Endothelial cell of umbilical vein (primary cell): ENCODE measurements at regions not wholly inside any gene's neighbourhood (a gene's known extent, or its start where the extent isn't known, plus 50 kb on each side); places are given as distances from the start of the nearest gene placed in this dataset.

Experiments
- BruUV-seq: library from RNA; stranded (reverse); fragments of 400-500 nt; replicated peaks from 2 replicates; lab custom pipeline; 2021; lab: Mats Ljungman, UMichigan
- CTCF ChIA-PET: fragments of 300-600, 350-600 bp; sonication (Branson Sonifier 250); formaldehyde crosslinking; loops from one replicate; lab custom pipeline; 2021; ENCODE audit warnings: antibody characterized with exemption, inconsistent platforms; lab: Charles Lee
- POLR2A ChIA-PET: fragments of 300-600, 350-600 bp; sonication (Branson Sonifier 250); formaldehyde crosslinking; loops from one replicate; lab custom pipeline; 2021; ENCODE audit warnings: antibody characterized with exemption, inconsistent platforms; lab: Charles Lee
- DNase-seq: peaks from one replicate; pipeline ENCODE4 v3.0.0-alpha.2; 2011; ENCODE audit warnings: low read depth, low spot score
- FAIRE-seq: peaks from 2 replicates; lab custom pipeline; 2011; peaks lifted over from hg19 to GRCh38; lab: Jason Lieb, UNC
- H2AFZ ChIP-seq: 2 replicates; pipeline ENCODE4 v1.6.0; 2012; ENCODE audit warnings: low read depth, low read length, control low read depth, inconsistent platforms
- H3K27ac ChIP-seq: 2 replicates; pipeline ENCODE4 v1.5.1; 2011; ENCODE audit warnings: low read depth, mild to moderate bottlenecking, control low read depth, low read length, moderate library complexity; ENCODE audit not compliant: insufficient read depth
- H3K27me3 ChIP-seq, 2 experiments: 2 replicates each; pipeline versions ENCODE4 v1.6.0 to v1.6.1; 2011; ENCODE audit warnings: low read length in 2 of 2, mixed read lengths in 1 of 2; ENCODE audit not compliant: control insufficient read depth in 2 of 2, insufficient read depth in 2 of 2
- H3K36me3 ChIP-seq, 2 experiments: 2 replicates in 1 of 2; 3 replicates in 1 of 2; pipeline ENCODE4 v1.5.1; 2011; ENCODE audit warnings: low read length in 2 of 2, mild to moderate bottlenecking in 1 of 2, moderate library complexity in 1 of 2; ENCODE audit not compliant: control insufficient read depth in 2 of 2, insufficient read depth in 2 of 2; ENCODE audit errors: extremely low read depth in 1 of 2
- H3K4me1 ChIP-seq: 3 replicates; pipeline ENCODE4 v1.5.1; 2011; ENCODE audit warnings: mild to moderate bottlenecking, low read length; ENCODE audit not compliant: control insufficient read depth, insufficient read depth; ENCODE audit errors: extremely low read depth
- H3K4me2 ChIP-seq: 2 replicates; pipeline ENCODE4 v1.6.1; 2011; ENCODE audit warnings: low read length, control low read depth, mixed read lengths; ENCODE audit not compliant: insufficient read depth
- H3K4me3 ChIP-seq, 3 experiments: fragments of 200-600 bp in 1 of 3; sonication (generic), shearing (Covaris generic) in 1 of 3; replicated peaks in 1 of 3; 2 replicates each; pipeline ENCODE4 v1.5.1; 2011 to 2016; ENCODE audit warnings: control low read depth in 3 of 3, low read length in 3 of 3, mild to moderate bottlenecking in 2 of 3, inconsistent platforms in 1 of 3, low read depth in 1 of 3, moderate library complexity in 1 of 3; ENCODE audit not compliant: insufficient read depth in 1 of 3
- H3K79me2 ChIP-seq: 2 replicates; pipeline ENCODE4 v1.6.0; 2012; ENCODE audit warnings: low read length, inconsistent platforms; ENCODE audit not compliant: control insufficient read depth, insufficient read depth
- H3K9ac ChIP-seq: replicated peaks from 2 replicates; pipeline ENCODE3; 2011; ENCODE audit warnings: low read length, control low read depth; ENCODE audit not compliant: insufficient read depth; ENCODE audit errors: extremely low read depth
- H3K9me1 ChIP-seq: replicated peaks from 3 replicates; pipeline ENCODE4 v1.6.0; 2011; ENCODE audit warnings: mild to moderate bottlenecking, low read length; ENCODE audit not compliant: control insufficient read depth, insufficient read depth; ENCODE audit errors: extremely low read depth
- H3K9me3 ChIP-seq: replicated peaks from 2 replicates; pipeline ENCODE4 v1.5.1; 2012; ENCODE audit warnings: low read length, inconsistent platforms; ENCODE audit not compliant: control insufficient read depth, insufficient read depth
- H4K20me1 ChIP-seq: replicated peaks from 2 replicates; pipeline ENCODE3; 2011; ENCODE audit warnings: mild to moderate bottlenecking, low read length; ENCODE audit not compliant: control insufficient read depth, insufficient read depth; ENCODE audit errors: extremely low read depth
- CTCF ChIP-seq, 2 donors: IDR thresholded peaks; 1 replicate in 1 of 2; 2 replicates in 1 of 2; pipeline ENCODE4 v1.5.1; 2011; ENCODE audit warnings: low read length in 2 of 2, mild to moderate bottlenecking in 2 of 2, moderate library complexity in 2 of 2, control low read depth in 1 of 2, inconsistent platforms in 1 of 2, low read depth in 1 of 2; ENCODE audit not compliant: insufficient read depth in 1 of 2; ENCODE audit errors: extremely low read depth in 1 of 2
- EZH2 ChIP-seq: IDR thresholded peaks from 2 replicates; pipeline ENCODE4 v1.6.1; 2012; ENCODE audit warnings: borderline replicate concordance, low read depth, mild to moderate bottlenecking, moderate library complexity, low read length, inconsistent platforms; ENCODE audit not compliant: severe bottlenecking
- FOS ChIP-seq: IDR thresholded peaks from 2 replicates; pipeline ENCODE4 v1.6.1; 2011; ENCODE audit warnings: mild to moderate bottlenecking, low read length, moderate library complexity, borderline replicate concordance; ENCODE audit not compliant: insufficient read depth
- GATA2 ChIP-seq: IDR thresholded peaks from 2 replicates; pipeline ENCODE4 v1.7.0; 2011; ENCODE audit warnings: low read depth, mild to moderate bottlenecking, moderate library complexity, mixed read lengths, low read length; ENCODE audit not compliant: insufficient read length, insufficient read depth
- JUN ChIP-seq: IDR thresholded peaks from 2 replicates; pipeline ENCODE4 v1.6.1; 2011; ENCODE audit warnings: borderline replicate concordance, low read depth; ENCODE audit not compliant: insufficient read length, insufficient read depth
- MYC ChIP-seq: IDR thresholded peaks from one replicate; pipeline ENCODE4 v1.6.1; 2011; ENCODE audit warnings: mild to moderate bottlenecking, low read depth, low read length
- POLR2A ChIP-seq: IDR thresholded peaks from 2 replicates; pipeline ENCODE4 v1.6.1; 2012; ENCODE audit warnings: low read depth, mild to moderate bottlenecking, control low read depth, low read length
- POLR2AphosphoS5 ChIP-seq: IDR thresholded peaks from 2 replicates; pipeline ENCODE4 v1.6.1; 2012; ENCODE audit warnings: low read depth, mild to moderate bottlenecking, control low read depth, low read length, moderate library complexity; ENCODE audit not compliant: insufficient read depth
- dilution Hi-C: fragments of 300-500 bp; cut with MboI; formaldehyde crosslinking; loops from one replicate; pipeline ENCODE4 v1.15.0; 2019; ENCODE audit warnings: low sequenced_read_pairs; ENCODE audit not compliant: extremely low pct_ligation_motif_present
- intact Hi-C: fragments of 100-400 bp; cut with micrococcal nuclease; formaldehyde crosslinking; loops from one replicate; pipeline ENCODE4 v1.10.0; 2022
- TF ChIP-seq, protein P1 (sequence below): IDR thresholded peaks from 2 replicates; pipeline ENCODE4 v1.6.1; 2011; ENCODE audit not compliant: insufficient read depth, insufficient read length

- H3K4me1 ChIP-seq = no peaks in the 10 kb centered on the region
- no peaks in the 10 kb centered on the region for H3K36me3 ChIP-seq
- dilution Hi-C loops (no loop called here), intact Hi-C loops (no loop called here)
- ChIA-PET POLR2A (no interaction called here), CTCF (no interaction called here)
- TF ChIP-seq JUN = no peak
- no peak for TF ChIP-seq EZH2
- no peak for TF ChIP-seq MYC
- no peak for TF ChIP-seq GATA2
- TF ChIP-seq POLR2AphosphoS5 = no peak
- no peak overlapping the region for H3K9ac ChIP-seq
- no TSS peak for BruUV-seq
- DNase-seq (no peak), FAIRE-seq (no peak)
- no peaks in the 10 kb centered on the region for H3K9me3 ChIP-seq
- H3K4me3 ChIP-seq = no peak overlapping the region
- H3K9me1 ChIP-seq = no peaks in the 10 kb centered on the region
- H3K79me2 ChIP-seq = no peaks in the 10 kb centered on the region
- no peak overlapping the region for H3K4me2 ChIP-seq
- no peak overlapping the region for H2AFZ ChIP-seq
- H3K27ac ChIP-seq = no peak overlapping the region
- no peaks in the 10 kb centered on the region for H3K27me3 ChIP-seq
- no peaks in the 10 kb centered on the region for H4K20me1 ChIP-seq
These were observed 1164.2 kb upstream of the LRRN3 start for GRCh38 chr7:109926738-109927137.

DNA sequence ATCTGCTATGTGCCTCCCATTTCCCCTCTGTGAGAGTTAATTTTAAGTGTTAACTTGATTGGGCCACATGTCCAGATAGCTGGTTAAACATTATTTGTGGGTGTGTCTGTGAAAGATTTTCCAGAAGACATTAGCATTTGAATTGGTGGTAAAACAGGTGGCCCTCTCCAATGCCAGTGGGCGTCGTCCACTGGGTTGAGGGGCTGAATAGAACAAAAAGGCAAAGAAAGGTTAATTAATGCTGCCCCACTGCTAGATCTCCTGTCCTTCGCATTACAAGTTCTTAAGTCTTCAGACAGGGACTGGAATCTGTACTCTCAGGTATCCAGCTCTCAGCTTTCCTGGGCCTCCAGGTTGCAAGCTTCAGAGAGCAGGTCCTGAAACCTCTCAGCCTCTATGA is 1160.9 kb upstream of the LRRN3 start:
- H3K4me2 ChIP-seq = no peak overlapping the region
- dilution Hi-C loops (no loop called here), intact Hi-C loops (no loop called here)
- H3K9ac ChIP-seq = no peak overlapping the region
- BruUV-seq = no TSS peak
- H3K4me1 ChIP-seq = no peaks in the 10 kb centered on the region
- FAIRE-seq (no peak), DNase-seq (no peak)
- H3K36me3 ChIP-seq = no peaks in the 10 kb centered on the region
- no peaks in the 10 kb centered on the region for H3K79me2 ChIP-seq
- no peaks in the 10 kb centered on the region for H4K20me1 ChIP-seq
- no peaks in the 10 kb centered on the region for H3K27me3 ChIP-seq
- no peak overlapping the region for H2AFZ ChIP-seq
- no peak overlapping the region for H3K27ac ChIP-seq
- no peak for TF ChIP-seq POLR2A
- no peak for TF ChIP-seq MYC
- no peak for TF ChIP-seq EZH2
- TF ChIP-seq POLR2AphosphoS5 = no peak
- no peak for TF ChIP-seq FOS
- TF ChIP-seq, protein P1, sequence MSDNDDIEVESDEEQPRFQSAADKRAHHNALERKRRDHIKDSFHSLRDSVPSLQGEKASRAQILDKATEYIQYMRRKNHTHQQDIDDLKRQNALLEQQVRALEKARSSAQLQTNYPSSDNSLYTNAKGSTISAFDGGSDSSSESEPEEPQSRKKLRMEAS = no peak
- no peak for TF ChIP-seq GATA2
- TF ChIP-seq CTCF (IDR thresholded peaks at IDR 0.05; ENCODE audit: extremely low read depth in 1 of 2, insufficient read depth in 1 of 2, low read depth in 1 of 2, low read length in 2 of 2) = no peak
- no peak for TF ChIP-seq JUN
- ChIA-PET CTCF (no interaction called here), POLR2A (no interaction called here)
- no peaks in the 10 kb centered on the region for H3K9me1 ChIP-seq
- no peak overlapping the region for H3K4me3 ChIP-seq
- H3K9me3 ChIP-seq = no peaks in the 10 kb centered on the region
